Thyroid gland (tissue), 4 donors: ENCODE measurements at regions not wholly inside any gene's neighbourhood (a gene's known extent, or its start where the extent isn't known, plus 50 kb on each side); places are given as distances from the start of the nearest gene placed in this dataset.
"Not testable (repeated sequence)": the region's sequence is repeated elsewhere in the genome, so short reads cannot be mapped to it uniquely, and the experiment has no call there.

Source experiments
- DNase-seq, 2 donors: peaks; one replicate each; pipeline ENCODE4 v3.0.0-alpha.2; 2019
- H3K27ac ChIP-seq, 3 donors: fragments of 200-600 bp; sonication (generic); 1 replicate in 2 of 3; 2 replicates in 1 of 3; pipeline ENCODE4 v1.5.1; 2016 to 2019; ENCODE audit warnings: mild to moderate bottlenecking in 1 of 3, moderate library complexity in 1 of 3
- H3K27me3 ChIP-seq: fragments of 200-600 bp; sonication (generic); one replicate; pipeline ENCODE4 v1.5.1; 2019
- H3K36me3 ChIP-seq, 2 donors: fragments of 200-600 bp; sonication (generic); one replicate each; pipeline ENCODE4 v1.5.1; 2016 to 2019
- H3K4me1 ChIP-seq, 2 donors: fragments of 200-600 bp; sonication (generic); one replicate each; pipeline ENCODE4 v1.5.1; 2017 to 2019
- H3K4me3 ChIP-seq, 3 donors: fragments of 200-600 bp; sonication (generic); replicated peaks in 1 of 3; 1 replicate in 2 of 3; 2 replicates in 1 of 3; pipeline ENCODE4 v1.5.1; 2016; ENCODE audit warnings: mild to moderate bottlenecking in 1 of 3
- H3K9me3 ChIP-seq: fragments of 200-600 bp; sonication (generic); one replicate; pipeline ENCODE4 v1.5.1; 2017
- whole genome bisulfite sequencing, 2 donors: methylation state at CpG; one replicate each; pipeline ENCODE4 v1.1.5; 2017; 5-methylcytosine and 5-hydroxymethylcytosine counted together
- intact Hi-C: fragments of 100-400 bp; cut with DNase I; formaldehyde crosslinking; loops from one replicate; pipeline ENCODE4 v1.15.1; 2023

GRCh38 chr7:73203312-73203711, 105.3 kb downstream of the NSUN5 start:
- H3K9me3 ChIP-seq, H3K36me3 ChIP-seq, H3K27ac ChIP-seq, H3K4me1 ChIP-seq, H3K4me3 ChIP-seq, H3K27me3 ChIP-seq, intact Hi-C loops, DNase-seq: not testable (repeated sequence)
- WGBS, 2 donors = no CpG with 5 or more reads among the region's 5 CpGs

GRCh38 chr7:73201264-73201663, 107.4 kb downstream of the NSUN5 start:
- H3K9me3 ChIP-seq, DNase-seq, H3K4me1 ChIP-seq, intact Hi-C loops, H3K27me3 ChIP-seq, H3K36me3 ChIP-seq, H3K4me3 ChIP-seq, H3K27ac ChIP-seq: not testable (repeated sequence)
- WGBS, 2 donors = 96% methylated on average over 8 of the region's 9 CpGs

DNA sequence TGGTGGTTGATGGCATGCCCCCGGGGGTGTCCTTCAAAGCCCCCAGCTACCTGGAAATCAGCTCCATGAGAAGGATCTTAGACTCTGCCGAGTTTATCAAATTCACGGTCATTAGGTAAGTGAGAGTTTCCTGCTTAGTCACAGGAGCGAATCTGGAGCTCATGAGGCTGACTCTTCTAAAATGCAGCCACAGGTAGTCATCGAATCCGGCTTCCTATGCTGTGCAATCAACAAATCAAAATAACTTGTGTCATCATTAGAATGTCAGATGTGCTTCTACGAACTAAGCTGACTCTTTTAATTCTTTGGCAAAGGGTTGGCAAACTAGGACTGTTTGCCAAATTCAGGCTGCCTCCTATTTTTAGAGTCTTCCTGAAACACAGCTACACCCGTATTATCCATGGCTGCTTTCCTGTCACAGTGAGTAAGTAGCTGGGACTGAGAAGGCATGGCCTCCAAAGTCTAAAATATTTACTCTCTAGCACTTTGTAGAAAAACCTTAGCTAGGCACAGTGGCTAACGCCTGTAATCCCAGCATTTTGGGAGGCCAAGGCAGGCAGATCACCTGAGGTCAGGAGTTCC, 108.0 kb downstream of the NSUN5 start:
- no CpG with 5 or more reads among the region's 9 CpGs for WGBS, 2 donors
- H3K9me3 ChIP-seq, H3K27me3 ChIP-seq, H3K27ac ChIP-seq, H3K4me1 ChIP-seq, H3K36me3 ChIP-seq, H3K4me3 ChIP-seq, DNase-seq, intact Hi-C loops: not testable (repeated sequence)

DNA sequence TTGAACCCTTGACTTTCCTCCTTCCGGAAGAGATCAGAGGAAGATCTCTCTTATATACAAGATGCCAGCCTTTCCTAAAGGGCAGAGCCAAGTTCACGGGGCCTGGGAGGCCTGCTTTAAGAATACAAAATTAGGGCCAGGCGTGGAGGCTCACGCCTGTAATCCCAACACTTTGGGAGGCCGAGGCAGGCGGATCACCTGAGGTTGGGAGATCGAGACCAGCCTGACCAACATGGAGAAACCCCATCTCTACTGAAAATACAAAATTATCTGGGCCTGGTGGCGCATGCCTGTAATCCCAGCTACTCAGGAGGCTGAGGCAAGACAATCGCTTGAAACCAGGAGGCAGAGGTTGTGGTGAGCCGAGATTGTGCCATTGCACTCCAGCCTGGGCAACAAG, 108.2 kb upstream of the SPDYE9 start:
- 98% methylated on average over 6 of the region's 10 CpGs; no CpG with 5 or more reads in 1 of the 2 donors for WGBS, 2 donors
- H3K9me3 ChIP-seq, H3K36me3 ChIP-seq, H3K27me3 ChIP-seq, H3K27ac ChIP-seq, intact Hi-C loops, H3K4me1 ChIP-seq, H3K4me3 ChIP-seq, DNase-seq: not testable (repeated sequence)

DNA sequence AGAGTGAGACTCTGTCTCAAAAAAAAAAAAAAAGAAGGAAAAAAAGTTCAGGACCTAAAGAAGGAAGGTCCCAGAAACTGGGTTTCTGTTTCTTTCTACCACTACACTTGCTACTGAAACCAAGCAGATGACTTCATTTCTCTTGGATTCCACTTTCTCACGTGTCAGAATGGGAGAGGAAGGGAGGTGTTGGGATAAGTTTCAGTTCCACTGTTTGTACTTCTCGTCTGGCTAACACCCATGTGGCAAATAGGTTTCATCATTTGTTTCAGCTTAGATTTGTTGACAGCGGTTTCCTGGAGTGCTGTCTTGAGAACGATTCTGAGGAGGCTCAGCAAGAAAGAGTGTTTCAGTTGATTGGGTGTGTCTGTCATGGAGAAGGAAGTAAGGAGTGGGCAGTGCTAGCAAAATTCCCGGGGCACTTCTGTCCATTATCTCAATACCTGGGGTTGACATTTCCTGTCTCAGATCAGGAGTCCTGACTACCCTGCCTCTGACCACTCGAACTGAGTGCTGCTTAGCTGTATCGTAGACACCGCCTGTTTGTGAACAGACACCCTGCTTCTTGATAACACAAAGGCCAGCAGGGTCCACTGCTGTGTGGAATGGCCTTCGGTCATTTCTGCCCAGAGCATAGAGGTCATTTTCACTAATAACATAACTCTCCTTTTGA, 104.8 kb upstream of the SPDYE9 start:
- H3K4me3 ChIP-seq, intact Hi-C loops, H3K4me1 ChIP-seq, H3K9me3 ChIP-seq, H3K36me3 ChIP-seq, DNase-seq, H3K27ac ChIP-seq, H3K27me3 ChIP-seq: not testable (repeated sequence)
- WGBS, 2 donors = no CpG with 5 or more reads among the region's 9 CpGs

GRCh38 chr7:73188287-73188686, 102.4 kb upstream of the SPDYE9 start:
- DNase-seq, intact Hi-C loops, H3K36me3 ChIP-seq, H3K4me1 ChIP-seq, H3K9me3 ChIP-seq, H3K4me3 ChIP-seq, H3K27me3 ChIP-seq, H3K27ac ChIP-seq: not testable (repeated sequence)
- WGBS, 2 donors = 100% methylated on average over 1 of the region's 9 CpGs; no CpG with 5 or more reads in 1 of the 2 donors

DNA sequence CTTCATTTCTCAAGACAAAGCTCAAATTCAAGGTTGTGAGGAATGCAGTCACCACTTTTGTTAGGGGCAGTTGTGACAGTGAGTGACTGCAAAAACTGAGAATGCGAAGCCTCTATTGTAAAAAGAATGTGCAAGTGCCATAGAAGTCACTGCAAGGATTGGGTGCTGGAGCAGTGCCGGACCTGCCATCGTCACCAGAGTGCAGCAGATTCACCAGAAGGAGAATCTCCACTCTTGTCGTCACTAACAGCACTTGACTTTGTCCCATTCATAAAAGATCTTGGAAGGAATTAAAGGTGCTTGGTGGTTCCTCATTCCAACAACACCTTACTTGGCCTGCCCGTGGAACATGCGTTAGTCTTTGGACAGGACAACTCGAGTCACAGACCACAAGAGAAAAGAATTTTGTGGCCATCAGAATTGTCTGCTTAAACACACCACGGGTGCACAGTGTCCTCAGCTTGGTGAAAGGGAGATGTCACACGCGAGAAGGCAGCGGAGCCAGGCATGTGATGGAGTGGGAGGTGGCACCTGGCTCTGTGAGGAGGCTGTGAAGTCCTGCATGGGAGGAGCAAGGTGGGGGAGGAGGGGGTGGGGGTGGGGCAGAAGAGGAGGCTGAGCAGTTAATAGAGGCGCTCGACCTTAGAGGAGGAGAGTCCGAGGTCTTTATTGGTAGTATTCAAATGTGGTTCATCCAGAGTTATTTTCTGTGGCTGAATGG, 100.9 kb upstream of the SPDYE9 start:
- H3K4me1 ChIP-seq, H3K27ac ChIP-seq, H3K36me3 ChIP-seq, H3K4me3 ChIP-seq, DNase-seq, H3K27me3 ChIP-seq, H3K9me3 ChIP-seq, intact Hi-C loops: not testable (repeated sequence)
- no CpG with 5 or more reads among the region's 14 CpGs for WGBS, 2 donors

GRCh38 chr7:73176813-73177212, 91.0 kb upstream of the SPDYE9 start:
- intact Hi-C loops, H3K27ac ChIP-seq, DNase-seq, H3K4me3 ChIP-seq, H3K9me3 ChIP-seq, H3K4me1 ChIP-seq, H3K27me3 ChIP-seq, H3K36me3 ChIP-seq: not testable (repeated sequence)
- WGBS, 2 donors = no CpG with 5 or more reads among the region's 5 CpGs

DNA sequence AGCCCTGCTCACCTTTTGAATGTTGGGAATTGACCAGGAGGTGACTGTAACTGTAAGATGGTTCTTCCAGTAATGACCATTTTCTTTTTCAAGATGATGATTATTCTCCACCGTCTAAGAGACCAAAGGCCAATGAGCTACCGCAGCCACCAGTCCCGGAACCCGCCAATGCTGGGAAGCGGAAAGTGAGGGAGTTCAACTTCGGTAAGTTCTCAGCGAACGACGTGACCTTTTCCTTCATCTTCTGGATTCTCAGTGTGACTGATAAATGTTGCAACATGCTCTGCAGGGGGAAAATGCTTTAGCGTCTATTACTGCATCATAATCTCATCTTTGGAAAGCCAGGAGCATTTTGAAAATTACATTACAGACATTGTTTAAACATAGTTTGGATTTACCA, 89.5 kb upstream of the SPDYE9 start:
- intact Hi-C loops = not testable (repeated sequence)

GRCh38 chr7:73170902-73171301, 85.1 kb upstream of the SPDYE9 start:
- H3K27me3 ChIP-seq = not testable (repeated sequence)

More for the DNA sequence above, 89.5 kb upstream of the SPDYE9 start:
- WGBS, 2 donors = no CpG with 5 or more reads among the region's 10 CpGs
- H3K9me3 ChIP-seq, H3K27me3 ChIP-seq, DNase-seq, H3K4me1 ChIP-seq, H3K27ac ChIP-seq, H3K4me3 ChIP-seq, H3K36me3 ChIP-seq: not testable (repeated sequence)

GRCh38 chr7:73170415-73170814, 84.6 kb upstream of the SPDYE9 start:
- H3K27ac ChIP-seq, H3K4me1 ChIP-seq, H3K4me3 ChIP-seq, DNase-seq, H3K9me3 ChIP-seq, H3K36me3 ChIP-seq, intact Hi-C loops, H3K27me3 ChIP-seq: not testable (repeated sequence)
- 94 to 99% methylated on average over 4 of the region's 5 CpGs for WGBS, 2 donors

More at GRCh38 chr7:73170902-73171301, 85.1 kb upstream of the SPDYE9 start:
- DNase-seq, H3K4me1 ChIP-seq, H3K36me3 ChIP-seq, H3K9me3 ChIP-seq, intact Hi-C loops, H3K27ac ChIP-seq, H3K4me3 ChIP-seq: not testable (repeated sequence)
- 80 to 90% methylated on average over 3 to 6 of the region's 6 CpGs for WGBS, 2 donors

DNA sequence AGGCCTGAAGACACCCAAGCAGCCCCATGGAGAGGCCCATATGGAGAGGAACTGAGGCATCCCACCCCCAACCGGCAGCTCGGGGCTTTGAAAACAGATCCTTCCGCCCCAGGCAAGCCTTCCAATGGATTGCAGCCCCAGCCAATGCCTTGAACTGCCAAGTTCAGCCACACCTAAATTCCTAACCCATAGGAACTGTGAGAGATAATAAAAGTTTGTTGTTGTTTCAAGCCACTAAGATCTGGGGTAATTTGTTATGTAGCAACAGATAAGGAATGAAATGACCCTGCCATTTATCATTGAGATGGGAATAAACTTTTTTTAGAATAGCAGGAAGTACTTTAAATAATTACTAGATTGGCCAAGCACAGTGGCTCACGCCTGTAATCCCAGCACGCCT, 80.3 kb upstream of the SPDYE9 start:
- H3K9me3 ChIP-seq, H3K27ac ChIP-seq, H3K4me1 ChIP-seq, H3K36me3 ChIP-seq, DNase-seq, intact Hi-C loops, H3K27me3 ChIP-seq, H3K4me3 ChIP-seq: not testable (repeated sequence)
- WGBS, 2 donors = no CpG with 5 or more reads among the region's 5 CpGs

DNA sequence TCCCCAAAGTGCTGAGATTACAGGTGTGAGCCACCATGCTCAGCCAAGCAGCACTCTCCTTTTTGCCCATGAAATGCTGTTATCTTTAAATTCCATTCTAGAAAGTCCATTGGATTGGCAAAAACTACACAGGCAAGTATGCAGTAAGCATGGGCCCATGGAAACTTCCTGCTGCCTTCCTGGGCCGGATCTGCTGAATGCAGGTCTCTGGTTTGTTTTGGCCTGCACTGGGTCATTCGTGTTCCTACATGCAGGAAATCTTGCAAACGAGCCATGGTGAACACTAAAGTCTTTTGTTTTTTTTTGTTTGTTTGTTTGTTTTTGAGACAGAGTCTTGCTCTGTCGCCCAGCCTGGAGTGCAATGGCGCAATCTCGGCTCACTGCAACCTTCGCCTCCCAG, 76.8 kb upstream of the SPDYE9 start:
- H3K4me1 ChIP-seq, DNase-seq, intact Hi-C loops, H3K27me3 ChIP-seq, H3K27ac ChIP-seq, H3K36me3 ChIP-seq, H3K9me3 ChIP-seq, H3K4me3 ChIP-seq: not testable (repeated sequence)
- WGBS, 2 donors = 50% methylated on average over 2 of the region's 7 CpGs; no CpG with 5 or more reads in 1 of the 2 donors
